ENCODE measurements at regions not wholly inside any gene's neighbourhood (a gene's known extent, or its start where the extent isn't known, plus 50 kb on each side); places are given as distances from the start of the nearest gene placed in this dataset.

- POLR2A ChIA-PET, result no interaction called here
- CTCF ChIA-PET, result no interaction called here
Observed at GRCh38 chr5:155366096-155366495, 352.5 kb downstream of the KIF4B start.

More at GRCh38 chr5:155366096-155366495, 352.5 kb downstream of the KIF4B start:
- dilution Hi-C loops (cut with MboI; ENCODE audit: extremely low pct_ligation_motif_present, low sequenced_read_pairs), result no loop called here
- DNase-seq (ENCODE audit: low read depth, low spot score), result no peak
- Histone ChIP-seq H3K4me3 (replicated peaks in 1 of 3; ENCODE audit: insufficient read depth in 1 of 3, low read depth in 1 of 3, low read length in 3 of 3) (no peak overlapping the region), H2AFZ (ENCODE audit: low read depth, low read length) (no peak overlapping the region), H3K27me3 (ENCODE audit: control insufficient read depth in 2 of 2, insufficient read depth in 2 of 2, low read length in 2 of 2) (no peaks in the 10 kb centered on the region), H3K9me3 (replicated peaks; ENCODE audit: control insufficient read depth, insufficient read depth, low read length) (no peaks in the 10 kb centered on the region), H3K4me2 (ENCODE audit: insufficient read depth, low read length) (no peak overlapping the region), H3K4me1 (ENCODE audit: control insufficient read depth, extremely low read depth, insufficient read depth, low read length) (no peaks in the 10 kb centered on the region), H3K9ac (replicated peaks; ENCODE audit: extremely low read depth, insufficient read depth, low read length) (no peak overlapping the region), H3K27ac (ENCODE audit: insufficient read depth, low read depth, low read length) (no peak overlapping the region), H3K36me3 (ENCODE audit: control insufficient read depth in 2 of 2, extremely low read depth in 1 of 2, insufficient read depth in 2 of 2, low read length in 2 of 2) (no peaks in the 10 kb centered on the region), H3K79me2 (ENCODE audit: control insufficient read depth, insufficient read depth, low read length) (no peaks in the 10 kb centered on the region), H3K9me1 (replicated peaks; ENCODE audit: control insufficient read depth, extremely low read depth, insufficient read depth, low read length) (no peaks in the 10 kb centered on the region), H4K20me1 (replicated peaks; ENCODE audit: control insufficient read depth, extremely low read depth, insufficient read depth, low read length) (no peaks in the 10 kb centered on the region)
- intact Hi-C loops (cut with micrococcal nuclease), result no loop called here
- no TSS peak for BruUV-seq (replicated peaks)
- TF ChIP-seq POLR2A (IDR thresholded peaks at IDR 0.05; ENCODE audit: low read depth, low read length) (no peak), MYC (IDR thresholded peaks at IDR 0.05; ENCODE audit: low read depth, low read length) (no peak), MAX (IDR thresholded peaks at IDR 0.05; ENCODE audit: insufficient read depth, insufficient read length) (no peak), FOS (IDR thresholded peaks at IDR 0.05; ENCODE audit: borderline replicate concordance, insufficient read depth, low read length) (no peak), CTCF (IDR thresholded peaks at IDR 0.05; ENCODE audit: extremely low read depth in 1 of 2, insufficient read depth in 1 of 2, low read depth in 1 of 2, low read length in 2 of 2) (no peak), POLR2AphosphoS5 (IDR thresholded peaks at IDR 0.05; ENCODE audit: insufficient read depth, low read depth, low read length) (no peak), EZH2 (IDR thresholded peaks at IDR 0.05; ENCODE audit: borderline replicate concordance, low read depth, low read length, severe bottlenecking) (no peak), GATA2 (IDR thresholded peaks at IDR 0.05; ENCODE audit: insufficient read depth, insufficient read length, low read depth, low read length) (no peak), JUN (IDR thresholded peaks at IDR 0.05; ENCODE audit: borderline replicate concordance, insufficient read depth, insufficient read length, low read depth) (no peak)
- FAIRE-seq, result no peak

Data from endothelial cell of umbilical vein (primary cell).